HG03520 (cell line): ENCODE measurements at regions not wholly inside any gene's neighbourhood (a gene's known extent, or its start where the extent isn't known, plus 50 kb on each side); places are given as distances from the start of the nearest gene placed in this dataset.

Experiments
- ATAC-seq: cut with Tn5 transposase; IDR thresholded peaks from one replicate; pipeline ENCODE4 v1.9.1; 2021; ENCODE audit warnings: mild to moderate bottlenecking, moderate library complexity; ENCODE audit not compliant: unreplicated experiment

DNA sequence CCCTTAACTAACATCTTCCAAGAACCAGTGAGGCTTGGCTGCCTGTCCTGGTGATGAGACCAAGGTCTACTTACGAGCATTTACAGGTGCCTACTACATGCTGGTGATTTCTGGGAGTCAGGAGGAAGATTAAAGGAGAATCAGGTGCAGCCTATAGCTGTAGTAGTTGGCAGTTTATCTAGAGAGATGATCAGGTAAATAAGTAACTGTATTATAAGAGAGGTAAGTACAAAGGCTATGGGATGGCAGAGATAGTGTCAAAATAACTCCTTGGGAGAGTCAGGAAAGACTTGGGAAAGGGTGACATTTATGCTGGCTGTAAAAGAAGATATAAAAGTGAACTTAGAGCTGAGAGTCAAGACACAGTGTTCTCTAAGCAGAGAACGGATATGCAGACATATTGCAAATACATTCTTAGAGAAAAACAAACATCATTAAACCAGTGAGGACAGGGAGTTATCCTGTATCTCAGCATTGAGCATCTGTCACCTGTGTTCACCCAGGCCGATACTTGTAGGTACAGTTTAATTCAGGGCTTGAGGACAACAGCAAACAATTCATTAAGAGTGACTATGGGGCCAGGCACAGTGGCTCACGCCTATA lies 49.7 kb upstream of the ACP3 start:
- no peak for ATAC-seq
